Esophagus muscularis mucosa (tissue), 3 donors: ENCODE measurements at regions not wholly inside any gene's neighbourhood (a gene's known extent, or its start where the extent isn't known, plus 50 kb on each side); places are given as distances from the start of the nearest gene placed in this dataset.

Experiments
- POLR2A ChIP-seq: fragments of 450-650 bp; IDR thresholded peaks from one replicate; pipeline ENCODE4 v1.6.1; 2017; ENCODE audit warnings: antibody characterized with exemption, moderate library complexity, mild to moderate bottlenecking, low read depth
- POLR2AphosphoS5 ChIP-seq, 2 donors: sonication (generic); formaldehyde crosslinking; IDR thresholded peaks; one replicate each; pipeline ENCODE4 v1.6.1; 2017; ENCODE audit warnings: antibody characterized with exemption in 2 of 2
- TF ChIP-seq, protein P1 (sequence below), 3 experiments: fragments of 200-600 bp in 2 of 3; fragments of 450-650 bp in 1 of 3; sonication (generic) in 2 of 3; IDR thresholded peaks; one replicate each; pipeline ENCODE4 v1.5.1; 2017 to 2019; ENCODE audit warnings: antibody characterized with exemption in 3 of 3, mild to moderate bottlenecking in 2 of 3, moderate library complexity in 1 of 3

GRCh38 chr7:65254061-65254460 lies 119.6 kb upstream of the ZNF92 start:
- TF ChIP-seq, protein P1, sequence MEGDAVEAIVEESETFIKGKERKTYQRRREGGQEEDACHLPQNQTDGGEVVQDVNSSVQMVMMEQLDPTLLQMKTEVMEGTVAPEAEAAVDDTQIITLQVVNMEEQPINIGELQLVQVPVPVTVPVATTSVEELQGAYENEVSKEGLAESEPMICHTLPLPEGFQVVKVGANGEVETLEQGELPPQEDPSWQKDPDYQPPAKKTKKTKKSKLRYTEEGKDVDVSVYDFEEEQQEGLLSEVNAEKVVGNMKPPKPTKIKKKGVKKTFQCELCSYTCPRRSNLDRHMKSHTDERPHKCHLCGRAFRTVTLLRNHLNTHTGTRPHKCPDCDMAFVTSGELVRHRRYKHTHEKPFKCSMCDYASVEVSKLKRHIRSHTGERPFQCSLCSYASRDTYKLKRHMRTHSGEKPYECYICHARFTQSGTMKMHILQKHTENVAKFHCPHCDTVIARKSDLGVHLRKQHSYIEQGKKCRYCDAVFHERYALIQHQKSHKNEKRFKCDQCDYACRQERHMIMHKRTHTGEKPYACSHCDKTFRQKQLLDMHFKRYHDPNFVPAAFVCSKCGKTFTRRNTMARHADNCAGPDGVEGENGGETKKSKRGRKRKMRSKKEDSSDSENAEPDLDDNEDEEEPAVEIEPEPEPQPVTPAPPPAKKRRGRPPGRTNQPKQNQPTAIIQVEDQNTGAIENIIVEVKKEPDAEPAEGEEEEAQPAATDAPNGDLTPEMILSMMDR (IDR thresholded peaks at IDR 0.05): no peak
- TF ChIP-seq POLR2AphosphoS5 (IDR thresholded peaks at IDR 0.05) (no peak), POLR2A (no peak)
